Activated CD8-positive, alpha-beta memory T cell treated with anti-CD3 and anti-CD28 coated beads, Interleukin-2, amount 10 ng/mL, durations not matched to agents 7 days and 5 days (primary cell): ENCODE measurements at regions not wholly inside any gene's neighbourhood (a gene's known extent, or its start where the extent isn't known, plus 50 kb on each side); places are given as distances from the start of the nearest gene placed in this dataset.

ENCODE experiments used
- ATAC-seq: fragments of 150-1000 bp; cut with Tn5 transposase; one replicate; pipeline ENCODE4 v1.10.0; 2021; ENCODE audit warnings: moderate library complexity
- CTCF ChIA-PET: fragments of 350-600 bp; sonication (Branson Sonifier 250); formaldehyde crosslinking; loops from one replicate; lab custom pipeline; 2021; ENCODE audit warnings: antibody characterized with exemption; lab: Charles Lee
- DNase-seq: peaks from one replicate; pipeline ENCODE4 v3.0.0-alpha.2; 2020
- H3K27ac Mint-ChIP-seq: one replicate; pipeline ENCODE4 v1.8.0; 2021; ENCODE audit warnings: mild to moderate bottlenecking, mixed read lengths
- H3K27me3 Mint-ChIP-seq: one replicate; pipeline ENCODE4 v1.8.0; 2021; ENCODE audit warnings: mixed read lengths
- H3K36me3 Mint-ChIP-seq: one replicate; pipeline ENCODE4 v1.8.0; 2021; ENCODE audit warnings: mild to moderate bottlenecking, mixed read lengths
- H3K4me1 Mint-ChIP-seq: one replicate; pipeline ENCODE4 v1.8.0; 2021; ENCODE audit warnings: mixed read lengths
- H3K4me3 Mint-ChIP-seq: one replicate; pipeline ENCODE4 v1.8.0; 2021; ENCODE audit warnings: mild to moderate bottlenecking, moderate library complexity, mixed read lengths
- H3K9me3 Mint-ChIP-seq: one replicate; pipeline ENCODE4 v1.8.0; 2022; ENCODE audit warnings: low read depth, mixed read lengths

DNA sequence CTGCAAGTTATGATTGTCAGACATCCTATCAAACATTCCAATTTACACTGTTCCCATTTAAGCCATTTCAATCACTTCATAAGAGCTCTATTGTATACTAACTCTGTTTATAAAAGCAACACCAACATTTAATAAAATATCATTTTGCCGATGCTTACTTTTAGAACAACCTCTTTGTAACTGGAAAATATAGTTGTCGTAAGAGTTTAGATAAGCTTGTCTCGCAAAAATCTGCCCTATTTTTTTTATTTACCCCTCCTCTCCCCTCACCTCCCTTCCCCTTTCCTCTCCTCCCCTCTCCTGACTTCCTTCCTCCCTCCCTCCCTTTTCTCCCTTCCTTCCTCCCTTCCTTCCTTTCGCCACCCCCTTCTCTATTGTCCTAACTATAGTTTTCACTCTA is 105.7 kb upstream of the PEX5L start:
- CTCF ChIA-PET = no interaction called here
- no peak for ATAC-seq
- Mint-ChIP-seq H3K4me3 (no peak overlapping the region), H3K27me3 (no peaks in the 10 kb centered on the region), H3K36me3 (no peaks in the 10 kb centered on the region), H3K9me3 (no peaks in the 10 kb centered on the region), H3K27ac (no peak overlapping the region), H3K4me1 (no peaks in the 10 kb centered on the region)
- DNase-seq = no peak

GRCh38 chr3:180161770-180162169 is 125.0 kb upstream of the PEX5L start:
- H3K9me3 Mint-ChIP-seq = no peaks in the 10 kb centered on the region
- H3K27ac Mint-ChIP-seq = no peak overlapping the region
- no peaks in the 10 kb centered on the region for H3K27me3 Mint-ChIP-seq
- CTCF ChIA-PET = no interaction called here
- no peaks in the 10 kb centered on the region for H3K4me1 Mint-ChIP-seq
- H3K4me3 Mint-ChIP-seq = no peak overlapping the region
- DNase-seq (no peak), ATAC-seq (no peak)
- H3K36me3 Mint-ChIP-seq = no peaks in the 10 kb centered on the region

DNA sequence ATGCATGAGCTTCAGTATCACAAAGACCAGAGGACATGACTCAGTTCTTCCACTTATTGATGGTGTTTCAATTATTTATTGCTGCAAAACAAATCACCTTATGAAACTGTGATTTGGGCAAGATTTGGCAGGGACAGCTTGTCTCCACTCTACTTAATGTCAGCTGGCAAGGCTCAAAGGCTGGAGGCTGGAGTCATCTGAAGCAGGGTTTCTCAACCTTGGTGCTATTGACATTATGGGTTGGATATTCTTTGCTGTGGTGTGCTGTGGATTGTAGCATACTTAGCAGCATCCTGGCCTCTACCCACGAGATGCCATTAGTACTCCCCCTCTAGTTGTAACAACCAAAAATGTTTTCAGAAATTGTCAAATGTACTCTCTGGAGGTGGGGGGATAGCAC is 138.8 kb upstream of the PEX5L start:
- H3K4me1 Mint-ChIP-seq = no peaks in the 10 kb centered on the region
- DNase-seq (no peak), ATAC-seq (no peak)
- H3K36me3 Mint-ChIP-seq = no peaks in the 10 kb centered on the region
- no peak overlapping the region for H3K4me3 Mint-ChIP-seq
- H3K9me3 Mint-ChIP-seq = no peaks in the 10 kb centered on the region
- CTCF ChIA-PET = no interaction called here
- no peaks in the 10 kb centered on the region for H3K27me3 Mint-ChIP-seq
- no peak overlapping the region for H3K27ac Mint-ChIP-seq

DNA sequence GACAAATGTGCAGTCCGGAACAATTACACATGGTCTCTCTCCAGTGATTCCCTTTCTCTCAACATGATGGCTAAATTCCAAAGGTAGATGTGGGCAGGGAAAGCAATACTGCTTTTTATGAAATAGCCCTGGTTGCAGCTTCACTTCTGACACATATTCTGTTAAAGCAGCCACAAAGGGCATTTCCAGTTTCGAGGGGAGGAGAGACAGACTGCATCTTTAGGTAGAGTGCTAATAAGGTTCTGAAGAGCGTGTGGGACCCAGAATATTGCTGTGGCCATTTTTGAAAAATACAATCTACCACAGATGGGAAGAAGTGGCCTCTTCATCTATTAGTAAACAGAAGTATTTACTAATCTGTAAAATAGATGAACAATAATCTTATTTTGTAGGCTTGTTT is 139.3 kb upstream of the PEX5L start:
- DNase-seq = no peak
- H3K4me3 Mint-ChIP-seq = no peak overlapping the region
- ATAC-seq = no peak
- no peaks in the 10 kb centered on the region for H3K36me3 Mint-ChIP-seq
- no peaks in the 10 kb centered on the region for H3K4me1 Mint-ChIP-seq
- CTCF ChIA-PET = no interaction called here
- H3K27ac Mint-ChIP-seq = no peak overlapping the region
- H3K9me3 Mint-ChIP-seq = no peaks in the 10 kb centered on the region
- H3K27me3 Mint-ChIP-seq = no peaks in the 10 kb centered on the region

DNA sequence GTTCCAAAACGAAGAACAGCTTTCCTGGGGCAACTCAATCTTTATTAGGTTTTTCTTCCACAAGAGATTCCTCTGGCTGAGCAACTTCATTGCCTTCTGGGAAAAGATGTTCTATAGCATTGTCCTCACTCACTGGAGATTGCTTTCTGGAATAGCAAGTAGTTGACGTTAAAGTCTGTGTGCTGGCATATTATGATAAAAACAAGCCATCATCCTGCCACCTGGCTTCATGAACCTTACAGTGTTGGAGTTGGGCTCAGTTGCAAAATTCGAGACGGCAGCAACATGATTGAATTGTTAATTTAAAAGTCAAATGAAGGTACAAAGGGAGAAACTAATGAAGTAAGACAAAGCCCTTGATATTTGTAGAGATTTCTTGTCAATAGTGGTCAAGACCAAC is 140.5 kb upstream of the PEX5L start:
- CTCF ChIA-PET = no interaction called here
- no peaks in the 10 kb centered on the region for H3K4me1 Mint-ChIP-seq

GRCh38 chr3:180179562-180179961 is 142.8 kb upstream of the PEX5L start:
- Mint-ChIP-seq H3K27me3 (no peaks in the 10 kb centered on the region), H3K4me3 (no peak overlapping the region), H3K36me3 (no peaks in the 10 kb centered on the region), H3K4me1 (no peaks in the 10 kb centered on the region), H3K27ac (no peak overlapping the region), H3K9me3 (no peaks in the 10 kb centered on the region)
- ATAC-seq = no peak
- CTCF ChIA-PET = no interaction called here
- no peak for DNase-seq

More for the DNA sequence above, 140.5 kb upstream of the PEX5L start:
- Mint-ChIP-seq H3K4me3 (no peak overlapping the region), H3K27ac (no peak overlapping the region), H3K27me3 (no peaks in the 10 kb centered on the region), H3K36me3 (no peaks in the 10 kb centered on the region), H3K9me3 (no peaks in the 10 kb centered on the region)
- ATAC-seq (no peak), DNase-seq (no peak)

DNA sequence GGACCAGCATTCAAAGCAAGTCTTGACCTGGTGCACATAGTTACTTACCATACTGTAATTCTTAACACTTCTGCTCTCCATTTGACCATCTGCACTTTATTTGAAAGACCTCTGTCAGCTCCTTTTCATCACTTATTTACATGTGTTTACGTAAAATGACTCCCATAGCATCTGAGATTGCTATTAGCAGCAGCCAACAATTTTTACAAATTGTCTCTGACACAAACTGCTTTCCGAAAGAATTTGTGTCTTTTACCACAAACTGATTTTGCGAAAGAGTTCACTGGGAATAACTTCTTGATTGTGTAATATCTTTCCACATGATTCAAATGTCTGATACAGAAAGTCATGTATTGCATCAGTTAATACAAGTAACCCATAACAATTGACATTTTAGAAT is 144.1 kb upstream of the PEX5L start:
- CTCF ChIA-PET = no interaction called here
- Mint-ChIP-seq H3K27ac (no peak overlapping the region), H3K9me3 (no peaks in the 10 kb centered on the region), H3K36me3 (no peaks in the 10 kb centered on the region), H3K4me3 (no peak overlapping the region), H3K27me3 (no peaks in the 10 kb centered on the region), H3K4me1 (no peaks in the 10 kb centered on the region)
- ATAC-seq (no peak), DNase-seq (no peak)

DNA sequence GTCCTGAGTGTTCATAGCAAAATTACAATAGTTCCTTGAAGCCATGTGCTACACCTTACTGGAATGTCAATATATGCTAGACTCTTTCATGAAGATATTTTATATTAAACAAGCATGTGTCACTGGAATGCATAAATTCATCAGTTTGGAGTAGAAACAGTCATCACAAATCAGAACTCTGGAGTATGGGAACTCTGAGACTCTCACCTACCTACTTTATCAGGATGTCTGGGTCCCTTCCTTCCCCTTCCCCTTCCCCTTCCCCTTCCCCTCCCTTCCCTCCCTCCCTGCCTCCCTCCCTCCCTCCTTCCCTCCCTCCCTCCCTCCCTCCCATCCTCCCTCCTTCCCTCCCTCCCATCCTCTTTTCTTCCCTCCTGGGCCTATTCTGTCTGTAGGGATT is 144.7 kb upstream of the PEX5L start:
- Mint-ChIP-seq H3K4me1 (no peaks in the 10 kb centered on the region), H3K27me3 (no peaks in the 10 kb centered on the region), H3K36me3 (no peaks in the 10 kb centered on the region), H3K4me3 (no peak overlapping the region), H3K9me3 (no peaks in the 10 kb centered on the region), H3K27ac (no peak overlapping the region)
- ATAC-seq (no peak), DNase-seq (no peak)
- CTCF ChIA-PET = no interaction called here

DNA sequence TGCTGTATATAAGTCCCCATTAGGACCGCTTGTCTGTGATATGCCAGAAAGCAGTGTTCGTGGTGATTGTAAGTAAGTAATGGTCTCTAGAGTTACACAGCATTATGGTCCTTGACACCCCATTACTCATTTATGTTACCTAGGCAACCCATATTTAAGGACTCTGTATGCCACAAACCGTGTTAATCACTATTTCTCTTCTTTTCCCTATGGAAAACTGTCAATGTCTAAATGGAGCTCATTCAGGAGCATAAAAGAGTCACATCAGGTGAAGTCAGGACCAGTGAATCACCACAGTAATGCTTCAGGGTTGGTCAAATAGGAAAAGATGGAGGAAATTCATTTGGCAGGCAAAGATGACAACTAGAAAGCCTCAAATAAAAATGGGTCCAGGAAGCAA is 146.6 kb upstream of the PEX5L start:
- no peak for DNase-seq
- Mint-ChIP-seq H3K9me3 (no peaks in the 10 kb centered on the region), H3K4me1 (peaks cover 2% of the 10 kb centered on the region), H3K36me3 (no peaks in the 10 kb centered on the region), H3K27me3 (no peaks in the 10 kb centered on the region), H3K4me3 (no peak overlapping the region), H3K27ac (no peak overlapping the region)
- CTCF ChIA-PET = no interaction called here
- no peak for ATAC-seq

DNA sequence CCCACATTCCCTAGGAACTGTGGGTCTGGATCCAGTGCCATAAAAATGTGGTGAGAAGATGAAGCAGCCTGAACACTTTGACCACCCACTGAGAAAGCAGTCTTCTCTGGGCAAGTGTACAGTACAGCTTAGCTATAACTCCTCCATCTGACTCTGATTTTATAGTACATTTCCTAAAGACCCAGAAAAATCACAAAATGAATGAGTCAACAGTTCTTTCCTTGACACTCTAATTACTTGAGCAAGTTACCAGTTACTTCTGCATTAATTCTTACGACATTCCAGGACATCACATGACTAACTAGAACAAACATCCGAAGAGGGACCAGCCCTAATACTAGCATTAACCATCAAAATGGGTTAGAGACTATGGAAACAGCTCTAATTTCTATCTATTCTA is 148.1 kb upstream of the PEX5L start:
- CTCF ChIA-PET = no interaction called here
- DNase-seq (no peak), ATAC-seq (no peak)
- Mint-ChIP-seq H3K4me3 (no peak overlapping the region), H3K4me1 (peaks cover 6% of the 10 kb centered on the region), H3K36me3 (no peaks in the 10 kb centered on the region), H3K9me3 (no peaks in the 10 kb centered on the region), H3K27me3 (no peaks in the 10 kb centered on the region), H3K27ac (no peak overlapping the region)

DNA sequence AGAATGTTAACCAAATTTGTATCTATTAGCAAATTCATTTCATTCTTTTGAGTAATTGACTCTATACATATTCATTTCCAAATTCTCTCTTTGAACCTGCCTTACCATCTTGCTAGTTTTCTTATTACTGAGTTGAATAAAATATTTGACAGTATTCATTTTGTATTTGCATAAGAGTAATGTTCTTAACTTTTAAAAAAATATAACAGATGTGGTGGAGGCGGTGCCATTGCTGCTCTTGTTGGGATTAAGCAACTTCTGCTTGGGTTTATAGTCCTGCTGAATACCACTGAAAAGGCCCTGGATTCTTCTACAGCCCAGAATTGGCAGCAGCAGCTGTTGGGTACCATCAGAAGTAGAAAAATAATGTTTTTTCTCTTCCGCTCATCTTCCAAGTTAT is 148.9 kb upstream of the PEX5L start:
- H3K4me1 Mint-ChIP-seq = peaks cover 6% of the 10 kb centered on the region
- H3K27me3 Mint-ChIP-seq = no peaks in the 10 kb centered on the region
- no peak overlapping the region for H3K27ac Mint-ChIP-seq
- H3K9me3 Mint-ChIP-seq = no peaks in the 10 kb centered on the region
- H3K36me3 Mint-ChIP-seq = no peaks in the 10 kb centered on the region
- CTCF ChIA-PET = no interaction called here
- ATAC-seq (no peak), DNase-seq (no peak)
- H3K4me3 Mint-ChIP-seq = no peak overlapping the region

DNA sequence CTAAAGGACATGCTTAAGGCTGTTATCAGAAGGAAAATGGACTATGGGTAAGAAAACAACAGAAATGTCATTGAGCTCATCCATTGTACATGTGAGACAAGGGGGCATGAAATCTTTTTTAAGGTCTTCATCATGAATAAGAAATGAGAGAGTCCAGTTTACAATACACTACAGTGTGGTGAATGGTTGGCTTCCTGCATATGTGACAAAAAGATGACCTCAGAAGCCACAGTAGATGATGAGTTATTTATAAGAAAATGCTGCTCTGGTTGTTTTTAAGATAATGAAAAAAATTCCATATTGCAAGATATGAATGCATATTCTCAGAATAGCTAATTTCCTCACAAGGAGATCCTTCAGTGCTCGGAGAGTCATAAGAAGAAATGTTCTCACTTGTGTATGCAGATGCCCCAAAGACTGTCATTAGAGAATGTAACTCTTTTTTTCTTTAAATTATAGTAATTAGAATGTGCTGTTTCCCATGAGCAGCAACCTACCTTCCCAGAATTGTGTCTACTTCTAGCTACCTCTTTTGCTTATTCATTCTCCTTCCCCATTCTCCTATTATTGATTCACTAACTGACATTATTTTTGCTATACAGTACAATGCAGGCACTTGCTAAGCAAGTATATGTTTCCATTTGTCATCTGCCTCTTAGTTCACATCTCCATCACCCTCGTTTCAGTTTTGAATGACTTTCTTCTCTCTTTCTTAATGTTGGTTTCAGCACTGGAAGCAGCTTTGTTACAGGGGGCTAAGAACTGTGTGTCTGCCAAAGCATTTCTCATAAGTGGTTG is 152.0 kb upstream of the PEX5L start:
- no peaks in the 10 kb centered on the region for H3K36me3 Mint-ChIP-seq
- peaks cover 2% of the 10 kb centered on the region for H3K9me3 Mint-ChIP-seq
- DNase-seq = no peak
- H3K27me3 Mint-ChIP-seq = no peaks in the 10 kb centered on the region
- H3K4me1 Mint-ChIP-seq = peaks cover 6% of the 10 kb centered on the region
- H3K27ac Mint-ChIP-seq = peak overlapping the region; percentile 41
- CTCF ChIA-PET = interaction anchor here (1.1 kb wide), 1 partner anchor 13 kb away, joined by 4 read pairs; no protein-coding TSS in a partner anchor
- peak; percentile 53 for ATAC-seq
- no peak overlapping the region for H3K4me3 Mint-ChIP-seq

DNA sequence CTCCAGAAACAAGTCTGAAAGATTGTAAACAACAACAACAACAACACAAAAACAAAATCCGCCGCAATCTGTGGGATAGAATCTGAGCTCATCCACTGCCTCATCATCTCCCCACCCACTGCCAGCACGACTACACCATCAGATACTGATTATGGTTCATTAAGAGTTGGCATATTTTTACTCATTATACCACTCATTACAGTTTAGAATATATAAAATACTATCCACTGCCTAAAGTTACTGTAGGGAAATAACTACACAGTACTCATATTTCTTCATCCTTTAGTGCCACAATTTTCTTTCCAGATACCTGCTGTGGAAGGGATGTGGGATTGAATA is 152.5 kb upstream of the PEX5L start:
- ATAC-seq = no peak

DNA sequence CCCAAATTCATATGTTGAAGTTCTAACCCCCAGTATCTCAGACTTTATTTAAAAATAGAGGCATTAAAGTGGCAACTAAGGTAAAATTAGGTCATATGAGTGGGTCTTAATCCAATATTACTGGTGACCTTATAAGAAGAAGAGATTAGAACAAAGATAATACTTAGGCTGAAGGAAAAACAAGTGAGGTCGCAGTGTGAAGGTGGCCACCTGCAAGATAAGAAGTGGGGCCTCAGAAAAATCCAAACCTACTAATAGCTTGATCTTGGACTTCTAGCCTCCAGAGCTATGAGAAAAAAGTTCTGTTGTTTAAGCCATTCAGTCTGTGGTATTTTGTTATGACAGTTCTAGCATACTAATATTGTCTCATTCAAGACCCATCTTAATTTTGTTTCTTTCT is 159.9 kb upstream of the PEX5L start:
- H3K27me3 Mint-ChIP-seq = no peaks in the 10 kb centered on the region
- no peaks in the 10 kb centered on the region for H3K4me1 Mint-ChIP-seq
- no peaks in the 10 kb centered on the region for H3K36me3 Mint-ChIP-seq
- CTCF ChIA-PET = no interaction called here
- H3K9me3 Mint-ChIP-seq = no peaks in the 10 kb centered on the region
- H3K4me3 Mint-ChIP-seq = no peak overlapping the region
- no peak for ATAC-seq
- H3K27ac Mint-ChIP-seq = no peak overlapping the region
- DNase-seq = no peak

More for the DNA sequence above, 152.5 kb upstream of the PEX5L start:
- CTCF ChIA-PET = interaction anchor here (1.1 kb wide), 1 partner anchor 13 kb away, joined by 4 read pairs; no protein-coding TSS in a partner anchor
- H3K4me3 Mint-ChIP-seq = no peak overlapping the region
- H3K36me3 Mint-ChIP-seq = no peaks in the 10 kb centered on the region
- DNase-seq = no peak
- H3K27me3 Mint-ChIP-seq = no peaks in the 10 kb centered on the region
- peaks cover 6% of the 10 kb centered on the region for H3K4me1 Mint-ChIP-seq
- H3K27ac Mint-ChIP-seq = peak overlapping the region; percentile 41
- H3K9me3 Mint-ChIP-seq = peaks cover 2% of the 10 kb centered on the region
